HepG2 (cell line): ENCODE measurements at regions not wholly inside any gene's neighbourhood (a gene's known extent, or its start where the extent isn't known, plus 50 kb on each side); places are given as distances from the start of the nearest gene placed in this dataset.

Source experiments
- ARID2 ChIP-seq: sonication (generic); formaldehyde crosslinking; IDR thresholded peaks from 2 replicates; pipeline ENCODE4 v1.8.1; 2022; ENCODE audit warnings: mild to moderate bottlenecking, missing genetic modification reagents, borderline replicate concordance
- BORCS8-MEF2B ChIP-seq: sonication (generic); formaldehyde crosslinking; IDR thresholded peaks from 2 replicates; pipeline ENCODE4 v1.8.0; 2022; ENCODE audit warnings: mild to moderate bottlenecking, missing genetic modification reagents
- FOXC1 ChIP-seq: sonication (generic); formaldehyde crosslinking; IDR thresholded peaks from 2 replicates; pipeline ENCODE4 v1.8.0; 2022; ENCODE audit warnings: mild to moderate bottlenecking, missing genetic modification reagents, borderline replicate concordance
- MATR3 ChIP-seq: sonication (generic); formaldehyde crosslinking; IDR thresholded peaks from 2 replicates; pipeline ENCODE4 v1.4.0; 2020; ENCODE audit warnings: missing genetic modification reagents
- MLLT10 ChIP-seq: sonication (generic); formaldehyde crosslinking; IDR thresholded peaks from 2 replicates; pipeline ENCODE4 v1.4.0; 2020; ENCODE audit warnings: missing genetic modification reagents
- RFX1 ChIP-seq: fragments of 450-650 bp; IDR thresholded peaks from 2 replicates; pipeline ENCODE4 v1.6.1; 2017
- ZNF331 ChIP-seq: sonication (generic); formaldehyde crosslinking; IDR thresholded peaks from 2 replicates; pipeline ENCODE4 v1.4.0; 2020; ENCODE audit warnings: missing genetic modification reagents
- ZNF44 ChIP-seq: sonication (generic); formaldehyde crosslinking; IDR thresholded peaks from 2 replicates; pipeline ENCODE4 v1.5.1; 2020; ENCODE audit warnings: mild to moderate bottlenecking, missing genetic modification reagents
- ZSCAN31 ChIP-seq: sonication (generic); formaldehyde crosslinking; IDR thresholded peaks from 2 replicates; pipeline ENCODE4 v1.5.0; 2020; ENCODE audit warnings: low read depth, mild to moderate bottlenecking, missing genetic modification reagents
- TF ChIP-seq, protein P1 (sequence below): sonication (generic); formaldehyde crosslinking; IDR thresholded peaks from 2 replicates; pipeline ENCODE4 v1.9.0; 2021; ENCODE audit warnings: missing genetic modification reagents, mild to moderate bottlenecking, borderline replicate concordance
- TF ChIP-seq, protein P2 (sequence below): sonication (generic); formaldehyde crosslinking; IDR thresholded peaks from 2 replicates; pipeline ENCODE4 v1.4.0; 2020; ENCODE audit warnings: missing genetic modification reagents, borderline replicate concordance
- TF ChIP-seq, protein P3 (sequence below): sonication (generic); formaldehyde crosslinking; IDR thresholded peaks from 2 replicates; pipeline ENCODE4 v1.4.0; 2020; ENCODE audit warnings: missing genetic modification reagents, borderline replicate concordance
- TF ChIP-seq, protein P4 (sequence below): IDR thresholded peaks from 2 replicates; pipeline ENCODE4 v1.6.1; 2016
- TF ChIP-seq, protein P5 (sequence below): sonication (generic); formaldehyde crosslinking; IDR thresholded peaks from 2 replicates; pipeline ENCODE4 v1.4.0; 2020; ENCODE audit warnings: missing genetic modification reagents
- TF ChIP-seq, protein P6 (sequence below): sonication (generic); formaldehyde crosslinking; IDR thresholded peaks from 2 replicates; pipeline ENCODE4 v1.8.0; 2022; ENCODE audit warnings: missing genetic modification reagents, low read depth, mild to moderate bottlenecking, borderline replicate concordance
- TF ChIP-seq, protein P7 (sequence below): sonication (generic); formaldehyde crosslinking; IDR thresholded peaks from 2 replicates; pipeline ENCODE4 v1.8.1; 2023; ENCODE audit warnings: missing genetic modification reagents, mild to moderate bottlenecking, borderline replicate concordance

DNA sequence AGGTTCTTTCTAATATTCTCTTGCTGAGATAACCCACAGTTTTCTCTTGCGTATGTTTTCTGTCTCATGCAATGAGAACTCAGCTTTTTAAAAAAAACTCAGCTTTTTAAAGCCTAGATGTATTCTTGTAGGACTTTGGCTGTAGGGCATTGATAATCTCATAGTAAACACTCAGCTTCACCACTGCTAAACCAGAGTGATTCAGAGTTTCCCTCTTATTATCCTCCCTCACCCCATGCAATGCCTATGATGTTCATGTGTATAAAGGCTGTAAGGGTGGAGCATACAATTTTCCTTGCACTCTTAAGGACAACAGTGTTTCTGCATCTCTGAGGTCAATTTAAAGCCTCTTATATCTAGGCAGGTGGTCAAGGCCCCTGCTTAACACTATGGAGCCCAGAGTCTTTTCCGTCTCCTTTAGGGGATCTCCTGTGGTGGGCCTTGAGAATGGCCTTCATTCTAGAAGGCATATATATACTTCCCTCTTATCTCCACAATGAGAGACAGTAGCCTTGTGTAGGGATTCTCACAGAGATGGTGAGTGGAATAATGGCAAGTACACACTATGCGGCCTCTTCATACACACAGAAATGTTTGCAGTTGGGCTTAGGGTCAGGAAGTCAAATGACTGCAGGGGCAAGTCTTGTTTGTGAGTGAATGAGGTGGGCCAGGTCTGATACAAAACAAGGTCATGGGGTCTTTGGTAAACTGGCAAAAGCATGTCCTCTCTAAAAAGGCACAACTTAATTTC is 279.6 kb downstream of the HS3ST3A1 start (continued):
- TF ChIP-seq, protein P1, sequence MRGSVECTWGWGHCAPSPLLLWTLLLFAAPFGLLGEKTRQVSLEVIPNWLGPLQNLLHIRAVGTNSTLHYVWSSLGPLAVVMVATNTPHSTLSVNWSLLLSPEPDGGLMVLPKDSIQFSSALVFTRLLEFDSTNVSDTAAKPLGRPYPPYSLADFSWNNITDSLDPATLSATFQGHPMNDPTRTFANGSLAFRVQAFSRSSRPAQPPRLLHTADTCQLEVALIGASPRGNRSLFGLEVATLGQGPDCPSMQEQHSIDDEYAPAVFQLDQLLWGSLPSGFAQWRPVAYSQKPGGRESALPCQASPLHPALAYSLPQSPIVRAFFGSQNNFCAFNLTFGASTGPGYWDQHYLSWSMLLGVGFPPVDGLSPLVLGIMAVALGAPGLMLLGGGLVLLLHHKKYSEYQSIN (CRISPR knock-in tag): no peak
- TF ChIP-seq ZNF331: peak; percentile 80
- TF ChIP-seq MATR3 (CRISPR knock-in tag): no peak
- TF ChIP-seq BORCS8-MEF2B (CRISPR knock-in tag): 0 out of 2 replicates have a peak, but pooled peaks have one; percentile 31
- TF ChIP-seq, protein P2, sequence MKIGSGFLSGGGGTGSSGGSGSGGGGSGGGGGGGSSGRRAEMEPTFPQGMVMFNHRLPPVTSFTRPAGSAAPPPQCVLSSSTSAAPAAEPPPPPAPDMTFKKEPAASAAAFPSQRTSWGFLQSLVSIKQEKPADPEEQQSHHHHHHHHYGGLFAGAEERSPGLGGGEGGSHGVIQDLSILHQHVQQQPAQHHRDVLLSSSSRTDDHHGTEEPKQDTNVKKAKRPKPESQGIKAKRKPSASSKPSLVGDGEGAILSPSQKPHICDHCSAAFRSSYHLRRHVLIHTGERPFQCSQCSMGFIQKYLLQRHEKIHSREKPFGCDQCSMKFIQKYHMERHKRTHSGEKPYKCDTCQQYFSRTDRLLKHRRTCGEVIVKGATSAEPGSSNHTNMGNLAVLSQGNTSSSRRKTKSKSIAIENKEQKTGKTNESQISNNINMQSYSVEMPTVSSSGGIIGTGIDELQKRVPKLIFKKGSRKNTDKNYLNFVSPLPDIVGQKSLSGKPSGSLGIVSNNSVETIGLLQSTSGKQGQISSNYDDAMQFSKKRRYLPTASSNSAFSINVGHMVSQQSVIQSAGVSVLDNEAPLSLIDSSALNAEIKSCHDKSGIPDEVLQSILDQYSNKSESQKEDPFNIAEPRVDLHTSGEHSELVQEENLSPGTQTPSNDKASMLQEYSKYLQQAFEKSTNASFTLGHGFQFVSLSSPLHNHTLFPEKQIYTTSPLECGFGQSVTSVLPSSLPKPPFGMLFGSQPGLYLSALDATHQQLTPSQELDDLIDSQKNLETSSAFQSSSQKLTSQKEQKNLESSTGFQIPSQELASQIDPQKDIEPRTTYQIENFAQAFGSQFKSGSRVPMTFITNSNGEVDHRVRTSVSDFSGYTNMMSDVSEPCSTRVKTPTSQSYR (CRISPR knock-in tag): peak; percentile 29; the same call in 1 of the 2 replicates
- TF ChIP-seq, protein P3, sequence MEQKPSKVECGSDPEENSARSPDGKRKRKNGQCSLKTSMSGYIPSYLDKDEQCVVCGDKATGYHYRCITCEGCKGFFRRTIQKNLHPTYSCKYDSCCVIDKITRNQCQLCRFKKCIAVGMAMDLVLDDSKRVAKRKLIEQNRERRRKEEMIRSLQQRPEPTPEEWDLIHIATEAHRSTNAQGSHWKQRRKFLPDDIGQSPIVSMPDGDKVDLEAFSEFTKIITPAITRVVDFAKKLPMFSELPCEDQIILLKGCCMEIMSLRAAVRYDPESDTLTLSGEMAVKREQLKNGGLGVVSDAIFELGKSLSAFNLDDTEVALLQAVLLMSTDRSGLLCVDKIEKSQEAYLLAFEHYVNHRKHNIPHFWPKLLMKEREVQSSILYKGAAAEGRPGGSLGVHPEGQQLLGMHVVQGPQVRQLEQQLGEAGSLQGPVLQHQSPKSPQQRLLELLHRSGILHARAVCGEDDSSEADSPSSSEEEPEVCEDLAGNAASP: peak; percentile 74; the same call in 1 of the 2 replicates
- TF ChIP-seq, protein P4, sequence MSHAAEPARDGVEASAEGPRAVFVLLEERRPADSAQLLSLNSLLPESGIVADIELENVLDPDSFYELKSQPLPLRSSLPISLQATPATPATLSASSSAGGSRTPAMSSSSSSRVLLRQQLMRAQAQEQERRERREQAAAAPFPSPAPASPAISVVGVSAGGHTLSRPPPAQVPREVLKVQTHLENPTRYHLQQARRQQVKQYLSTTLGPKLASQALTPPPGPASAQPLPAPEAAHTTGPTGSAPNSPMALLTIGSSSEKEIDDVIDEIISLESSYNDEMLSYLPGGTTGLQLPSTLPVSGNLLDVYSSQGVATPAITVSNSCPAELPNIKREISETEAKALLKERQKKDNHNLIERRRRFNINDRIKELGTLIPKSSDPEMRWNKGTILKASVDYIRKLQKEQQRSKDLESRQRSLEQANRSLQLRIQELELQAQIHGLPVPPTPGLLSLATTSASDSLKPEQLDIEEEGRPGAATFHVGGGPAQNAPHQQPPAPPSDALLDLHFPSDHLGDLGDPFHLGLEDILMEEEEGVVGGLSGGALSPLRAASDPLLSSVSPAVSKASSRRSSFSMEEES (CRISPR knock-in tag): peak; percentile 85
- no peak for TF ChIP-seq MLLT10 (CRISPR knock-in tag)
- TF ChIP-seq, protein P5, sequence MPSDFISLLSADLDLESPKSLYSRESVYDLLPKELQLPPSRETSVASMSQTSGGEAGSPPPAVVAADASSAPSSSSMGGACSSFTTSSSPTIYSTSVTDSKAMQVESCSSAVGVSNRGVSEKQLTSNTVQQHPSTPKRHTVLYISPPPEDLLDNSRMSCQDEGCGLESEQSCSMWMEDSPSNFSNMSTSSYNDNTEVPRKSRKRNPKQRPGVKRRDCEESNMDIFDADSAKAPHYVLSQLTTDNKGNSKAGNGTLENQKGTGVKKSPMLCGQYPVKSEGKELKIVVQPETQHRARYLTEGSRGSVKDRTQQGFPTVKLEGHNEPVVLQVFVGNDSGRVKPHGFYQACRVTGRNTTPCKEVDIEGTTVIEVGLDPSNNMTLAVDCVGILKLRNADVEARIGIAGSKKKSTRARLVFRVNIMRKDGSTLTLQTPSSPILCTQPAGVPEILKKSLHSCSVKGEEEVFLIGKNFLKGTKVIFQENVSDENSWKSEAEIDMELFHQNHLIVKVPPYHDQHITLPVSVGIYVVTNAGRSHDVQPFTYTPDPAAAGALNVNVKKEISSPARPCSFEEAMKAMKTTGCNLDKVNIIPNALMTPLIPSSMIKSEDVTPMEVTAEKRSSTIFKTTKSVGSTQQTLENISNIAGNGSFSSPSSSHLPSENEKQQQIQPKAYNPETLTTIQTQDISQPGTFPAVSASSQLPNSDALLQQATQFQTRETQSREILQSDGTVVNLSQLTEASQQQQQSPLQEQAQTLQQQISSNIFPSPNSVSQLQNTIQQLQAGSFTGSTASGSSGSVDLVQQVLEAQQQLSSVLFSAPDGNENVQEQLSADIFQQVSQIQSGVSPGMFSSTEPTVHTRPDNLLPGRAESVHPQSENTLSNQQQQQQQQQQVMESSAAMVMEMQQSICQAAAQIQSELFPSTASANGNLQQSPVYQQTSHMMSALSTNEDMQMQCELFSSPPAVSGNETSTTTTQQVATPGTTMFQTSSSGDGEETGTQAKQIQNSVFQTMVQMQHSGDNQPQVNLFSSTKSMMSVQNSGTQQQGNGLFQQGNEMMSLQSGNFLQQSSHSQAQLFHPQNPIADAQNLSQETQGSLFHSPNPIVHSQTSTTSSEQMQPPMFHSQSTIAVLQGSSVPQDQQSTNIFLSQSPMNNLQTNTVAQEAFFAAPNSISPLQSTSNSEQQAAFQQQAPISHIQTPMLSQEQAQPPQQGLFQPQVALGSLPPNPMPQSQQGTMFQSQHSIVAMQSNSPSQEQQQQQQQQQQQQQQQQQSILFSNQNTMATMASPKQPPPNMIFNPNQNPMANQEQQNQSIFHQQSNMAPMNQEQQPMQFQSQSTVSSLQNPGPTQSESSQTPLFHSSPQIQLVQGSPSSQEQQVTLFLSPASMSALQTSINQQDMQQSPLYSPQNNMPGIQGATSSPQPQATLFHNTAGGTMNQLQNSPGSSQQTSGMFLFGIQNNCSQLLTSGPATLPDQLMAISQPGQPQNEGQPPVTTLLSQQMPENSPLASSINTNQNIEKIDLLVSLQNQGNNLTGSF (CRISPR knock-in tag): no peak
- TF ChIP-seq, protein P6, sequence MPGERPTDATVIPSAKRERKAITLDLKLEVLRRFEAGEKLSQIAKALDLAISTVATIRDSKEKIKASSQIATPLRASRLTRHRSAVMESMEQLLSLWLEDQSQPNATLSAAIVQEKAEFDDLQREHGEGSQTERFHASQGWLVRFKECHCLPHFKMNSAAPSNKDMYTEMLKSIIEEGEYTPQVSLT: no peak
- TF ChIP-seq ZSCAN31: 0 out of 2 replicates have a peak, but pooled peaks have one; percentile 48
- TF ChIP-seq, protein P7, sequence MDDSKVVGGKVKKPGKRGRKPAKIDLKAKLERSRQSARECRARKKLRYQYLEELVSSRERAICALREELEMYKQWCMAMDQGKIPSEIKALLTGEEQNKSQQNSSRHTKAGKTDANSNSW: no peak
- no peak for TF ChIP-seq FOXC1 (CRISPR knock-in tag)
- no peak for TF ChIP-seq ARID2 (CRISPR knock-in tag)
- no peak for TF ChIP-seq ZNF44 (CRISPR knock-in tag)
- TF ChIP-seq RFX1: no peak
